Forelimb muscle (tissue), 1 donor: ENCODE measurements at regions not wholly inside any gene's neighbourhood (a gene's known extent, or its start where the extent isn't known, plus 50 kb on each side); places are given as distances from the start of the nearest gene placed in this dataset.
"Not testable (repeated sequence)": the region's sequence is repeated elsewhere in the genome, so short reads cannot be mapped to it uniquely, and the experiment has no call there.

ENCODE experiments used
- DNase-seq: peaks from one replicate; pipeline ENCODE4 v3.0.0-alpha.2; 2013; ENCODE audit warnings: low read depth

DNA sequence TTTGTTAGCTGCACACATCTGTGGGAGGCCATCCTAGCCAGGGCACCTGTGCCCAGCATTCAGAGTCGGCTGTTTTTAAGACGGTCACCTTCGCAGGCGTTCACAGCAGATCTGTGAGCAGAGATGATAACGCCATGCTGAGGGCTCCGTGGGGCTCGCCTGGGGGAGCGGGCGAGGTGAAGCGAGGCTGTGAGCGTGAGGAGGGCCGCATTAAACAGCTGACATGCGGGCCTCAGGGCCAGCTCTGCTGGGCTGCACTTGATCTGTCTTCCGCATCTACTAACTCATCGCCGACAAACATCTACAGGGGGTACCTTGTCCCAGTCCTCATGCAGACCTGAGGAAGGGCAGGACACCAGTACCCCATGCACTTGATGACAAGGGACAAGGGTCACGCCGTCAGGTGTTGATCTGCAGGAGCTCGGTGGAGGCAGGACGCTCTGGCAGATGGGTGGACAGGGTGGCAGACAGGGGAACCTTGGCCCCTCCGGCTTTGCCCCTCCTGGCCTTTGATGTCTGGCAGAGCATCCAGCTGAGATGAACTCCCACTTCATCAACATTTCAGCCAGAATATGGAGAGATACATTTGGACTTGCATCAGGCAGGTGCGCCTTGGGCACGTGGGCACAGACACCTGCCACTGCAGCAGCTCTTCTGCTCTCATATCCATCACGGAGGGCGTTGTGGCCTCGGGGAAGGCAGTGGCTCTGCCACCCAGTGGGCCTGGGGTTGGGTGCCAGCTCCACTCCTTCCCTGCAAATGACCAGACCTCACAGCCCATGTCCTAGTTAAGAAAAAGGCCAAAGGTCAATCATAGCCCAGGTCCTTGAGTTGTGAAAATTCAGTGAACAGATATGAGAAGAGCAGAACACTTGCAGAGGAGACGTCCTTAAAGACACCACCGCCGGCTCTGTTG is 822.9 kb downstream of the BRD1 start:
- no peak for DNase-seq

DNA sequence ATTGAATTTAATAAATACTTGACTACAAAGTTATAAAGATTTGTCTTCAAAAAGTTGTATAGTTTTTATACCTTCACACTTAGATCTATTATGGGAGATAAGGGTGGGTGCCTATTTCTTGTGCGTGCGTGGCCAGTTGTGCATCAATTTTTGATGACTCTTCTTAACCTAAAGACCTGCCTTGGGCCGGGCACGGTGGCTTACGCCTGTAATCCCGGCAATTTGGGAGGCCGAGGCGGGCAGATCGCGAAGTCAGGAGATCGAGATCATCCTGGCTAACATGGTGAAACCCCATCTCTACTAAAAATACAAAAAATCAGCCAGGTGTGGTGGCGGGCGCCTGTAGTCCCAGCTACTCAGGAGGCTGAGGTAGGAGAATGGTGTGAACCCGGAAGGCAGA is 830.1 kb downstream of the BRD1 start:
- DNase-seq = not testable (repeated sequence)

DNA sequence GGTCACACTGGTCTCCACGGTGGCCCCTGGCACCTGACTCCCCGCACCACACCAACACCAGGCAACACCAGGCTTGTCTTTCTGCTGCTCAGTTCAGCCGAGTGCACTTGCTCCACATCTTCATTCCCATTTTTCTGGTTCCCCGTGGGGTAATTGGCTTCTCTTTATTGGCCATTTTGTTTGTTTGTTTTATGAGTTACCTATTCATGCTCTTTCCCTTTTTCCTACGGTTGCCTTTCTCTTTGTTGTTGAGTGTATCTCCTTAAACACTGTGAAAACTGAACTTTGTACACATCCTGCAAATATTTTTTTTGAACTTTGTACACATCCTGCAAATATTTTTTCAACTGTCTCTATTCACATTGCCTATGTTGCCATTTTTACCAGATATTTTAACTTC is 834.0 kb downstream of the BRD1 start:
- DNase-seq = no peak

DNA sequence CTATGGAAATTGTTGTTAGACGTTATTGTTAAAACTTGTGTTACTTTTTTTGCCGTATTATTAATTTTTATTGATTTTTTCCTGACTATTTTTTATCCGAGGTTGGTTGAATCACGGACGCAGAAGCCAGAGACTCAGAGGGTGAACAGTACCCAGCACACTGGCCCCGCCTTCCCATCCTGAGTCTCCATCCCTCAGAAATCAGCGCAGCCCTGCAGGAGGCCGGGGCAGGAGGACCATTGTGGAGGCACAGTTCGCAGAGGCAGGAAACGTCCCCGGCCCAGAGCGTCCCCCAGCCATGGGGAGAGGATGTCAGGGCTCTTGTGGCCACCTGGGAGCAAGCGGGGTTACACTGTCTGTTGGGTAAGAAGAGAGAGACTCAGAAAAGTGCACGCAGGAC is 843.0 kb downstream of the BRD1 start:
- no peak for DNase-seq

DNA sequence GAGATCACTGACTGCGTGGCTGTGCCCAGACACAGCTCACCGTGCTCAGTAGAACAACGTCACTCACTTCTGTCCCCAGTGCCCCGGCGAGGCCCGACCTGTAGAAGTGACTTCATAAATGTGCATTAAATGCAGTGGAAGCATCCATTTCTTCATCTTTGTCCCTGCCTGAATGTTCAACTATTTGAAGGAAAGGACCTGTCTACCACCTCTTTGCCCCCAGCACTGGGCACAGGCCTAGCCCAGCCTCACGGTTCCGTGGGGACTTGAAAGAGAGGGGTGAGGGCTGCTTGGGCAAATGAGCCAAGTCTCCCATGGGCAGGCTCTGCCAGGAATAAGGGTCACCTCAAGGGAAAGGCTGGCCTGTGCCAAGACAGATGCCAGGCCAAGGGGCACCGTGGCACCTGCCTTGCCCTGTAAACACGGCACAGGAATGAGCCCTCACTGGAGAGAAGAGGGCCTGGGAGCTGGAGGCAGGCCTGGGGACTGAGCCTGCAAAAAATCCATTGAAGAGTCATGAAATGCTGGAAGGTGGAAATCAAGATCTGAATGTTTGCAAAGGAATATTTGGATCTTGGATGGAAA is 845.3 kb downstream of the BRD1 start:
- DNase-seq = no peak

DNA sequence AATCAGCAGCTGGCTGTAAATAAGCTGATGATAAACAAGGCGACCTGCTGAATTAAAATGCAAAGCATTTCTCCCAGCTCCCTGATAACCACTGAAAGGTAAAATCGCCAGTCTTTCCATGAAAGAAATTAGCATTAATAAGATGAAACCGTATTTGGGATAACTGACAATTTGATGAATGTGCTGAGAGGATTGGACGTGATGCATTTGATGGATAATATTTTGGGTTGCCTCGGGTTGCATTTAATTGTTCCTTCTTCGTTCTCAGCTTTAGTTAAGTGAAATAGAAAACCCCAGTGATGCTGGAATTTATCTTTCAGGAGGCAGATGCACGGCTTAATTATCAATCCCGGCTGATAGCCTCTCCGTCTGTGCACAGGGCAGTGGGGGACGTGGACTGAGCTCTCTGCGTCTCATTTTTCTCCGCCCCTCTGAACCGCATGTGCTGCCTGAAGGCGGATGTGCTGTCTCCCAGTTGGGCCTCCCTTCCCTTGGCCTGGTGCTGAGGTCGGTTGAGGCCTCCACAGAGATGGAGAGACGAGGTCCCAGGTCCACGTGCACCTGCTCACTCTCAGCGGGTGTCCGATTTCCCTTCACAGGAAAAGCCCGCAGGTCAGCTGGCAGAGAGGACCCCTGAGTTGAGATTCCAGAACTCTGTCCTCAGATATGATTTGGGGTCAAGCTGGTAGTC is 846.2 kb downstream of the BRD1 start:
- DNase-seq = no peak

DNA sequence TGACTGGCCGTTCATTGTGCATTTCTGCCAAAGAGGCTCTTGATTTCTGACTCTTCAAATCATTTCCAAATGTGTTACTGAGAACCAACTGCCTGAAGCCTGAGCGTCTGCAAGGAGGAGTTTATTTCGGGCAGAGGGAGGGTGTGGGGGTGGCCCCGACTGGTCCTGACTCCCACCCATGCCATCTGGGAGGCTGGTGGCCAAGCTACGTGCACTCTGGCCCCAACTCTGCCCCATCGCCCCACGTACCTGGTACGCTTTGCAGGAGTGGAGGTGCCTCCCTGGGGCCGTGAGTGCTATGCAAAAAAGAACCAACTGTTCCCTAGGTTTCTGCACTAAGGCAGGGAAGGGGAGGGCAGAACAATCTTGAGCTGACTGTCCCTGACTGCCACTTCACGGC is 846.8 kb downstream of the BRD1 start:
- DNase-seq = no peak

DNA sequence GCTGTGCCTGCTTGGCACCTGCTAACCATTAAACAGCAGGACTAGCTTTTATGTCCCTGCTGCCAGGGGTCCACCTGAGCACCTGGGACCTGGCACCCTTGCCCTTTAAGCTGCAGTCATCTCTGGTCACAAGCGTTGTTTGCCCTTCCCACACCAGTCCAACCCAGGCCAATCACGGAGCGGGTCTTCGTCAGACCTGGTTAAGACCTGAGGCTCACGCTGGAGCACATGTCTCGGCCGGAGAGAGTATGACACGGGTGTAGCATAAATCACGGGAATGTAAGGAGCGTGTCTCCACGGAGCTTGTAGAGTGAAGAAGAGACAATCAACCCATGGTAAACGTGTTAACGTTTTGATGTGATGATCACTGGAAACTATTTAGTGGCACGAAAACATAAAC is 847.3 kb downstream of the BRD1 start:
- DNase-seq = no peak

DNA sequence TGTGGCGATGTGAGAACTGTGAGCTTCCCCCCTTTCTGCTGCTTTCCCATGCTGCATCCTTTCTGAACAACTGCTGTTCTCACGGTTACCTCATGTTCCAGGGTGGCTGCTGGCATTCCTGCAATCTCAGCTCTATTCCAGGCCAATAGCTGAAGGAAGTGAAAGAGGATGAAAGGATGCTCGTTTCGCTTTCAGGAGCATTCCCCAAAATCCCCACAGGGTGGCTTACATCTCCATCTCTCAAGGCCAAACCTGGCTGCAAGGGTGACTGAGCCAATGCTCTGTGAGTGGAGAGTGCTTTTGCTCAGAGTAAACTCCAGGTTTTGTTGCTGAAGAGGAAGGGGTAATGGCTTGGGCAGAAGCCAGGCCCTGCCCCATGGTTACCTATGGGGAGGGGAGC is 848.2 kb downstream of the BRD1 start:
- DNase-seq = no peak

DNA sequence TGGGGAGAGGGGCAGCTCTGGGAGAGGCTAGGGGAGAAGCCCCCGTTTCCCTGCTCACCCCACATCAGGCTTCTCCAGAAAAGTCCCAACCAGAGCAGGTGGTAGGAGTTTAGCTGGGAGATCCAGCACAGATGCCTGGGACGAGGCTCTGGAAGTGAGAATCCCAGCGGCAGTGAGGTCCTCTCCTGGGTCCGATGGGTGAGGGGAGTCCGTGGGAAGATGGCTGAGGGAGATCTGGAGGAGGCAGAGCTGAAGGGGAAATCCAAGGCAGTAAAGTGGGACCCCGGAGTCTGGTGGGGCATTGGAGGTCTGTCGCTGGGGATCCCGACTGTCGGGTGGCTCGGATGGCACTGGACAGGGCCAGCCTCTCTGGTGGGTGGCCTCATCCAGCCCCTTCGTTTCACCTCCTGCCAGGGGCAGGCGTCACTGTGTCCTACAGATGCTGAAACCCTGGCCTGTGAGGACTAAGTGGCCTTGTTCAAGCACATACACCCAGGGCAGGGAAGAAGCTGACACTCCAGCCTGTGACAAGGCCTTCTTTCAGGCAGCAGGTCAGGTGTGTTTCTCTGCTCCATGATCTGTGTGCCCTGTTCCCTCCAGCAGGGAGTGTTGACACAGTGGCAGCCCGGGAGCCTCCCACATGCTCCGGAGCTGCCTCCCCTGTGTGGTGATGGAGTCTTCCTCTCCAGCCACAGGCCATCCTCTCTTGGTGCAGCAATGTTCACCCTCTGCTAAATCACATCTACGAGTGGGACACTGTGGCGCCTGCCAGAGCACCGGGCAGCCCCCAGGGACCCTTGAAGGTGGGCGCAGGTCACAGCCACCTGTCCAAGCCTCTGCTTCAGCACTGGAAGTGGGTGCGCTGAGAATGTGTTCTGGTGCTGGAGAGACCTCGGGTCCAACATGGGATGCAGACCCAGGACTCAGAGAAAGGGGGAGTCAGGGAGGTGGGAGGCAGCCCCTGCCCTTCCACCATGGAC is 850.8 kb downstream of the BRD1 start:
- no peak for DNase-seq

DNA sequence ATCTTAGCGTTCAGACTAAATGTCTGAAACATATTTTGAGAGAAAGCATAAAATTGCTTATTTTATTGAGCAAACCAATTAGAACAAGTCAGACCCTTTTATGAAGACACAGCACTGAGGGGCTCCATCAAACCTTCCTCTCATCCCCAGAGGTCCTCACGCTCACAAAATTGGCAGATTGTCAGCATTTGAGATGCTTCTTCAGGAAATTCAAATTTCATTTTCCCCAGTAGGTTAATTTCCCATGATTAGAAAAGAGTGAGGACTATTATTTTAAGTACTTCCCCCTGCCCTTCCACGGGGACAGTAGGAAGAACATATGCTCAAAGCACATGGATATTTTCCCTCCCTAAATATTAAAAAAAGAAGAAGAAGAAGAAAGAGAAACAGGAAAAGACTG is 851.8 kb downstream of the BRD1 start:
- DNase-seq = no peak

DNA sequence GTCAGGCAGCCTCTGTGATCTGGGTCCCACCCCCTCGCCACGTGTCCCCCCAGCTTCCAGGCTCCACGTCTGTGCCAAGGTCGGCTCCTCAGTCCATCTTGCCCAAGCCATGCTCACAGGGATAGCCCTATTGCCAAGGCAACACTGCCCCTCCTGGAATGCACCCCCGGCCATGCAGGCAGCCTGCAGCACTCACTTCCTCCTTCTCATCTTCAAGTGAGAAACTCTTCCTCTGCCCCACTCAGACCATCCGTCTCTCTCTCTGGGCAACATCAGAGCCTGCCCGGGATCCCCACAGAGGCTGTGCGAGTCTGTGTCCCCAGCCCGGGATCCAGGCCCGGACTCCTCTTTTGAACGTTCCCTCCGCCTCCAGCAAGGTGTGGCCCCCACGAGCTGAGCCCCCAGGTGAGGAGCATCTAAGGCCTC is 852.3 kb downstream of the BRD1 start:
- no peak for DNase-seq

DNA sequence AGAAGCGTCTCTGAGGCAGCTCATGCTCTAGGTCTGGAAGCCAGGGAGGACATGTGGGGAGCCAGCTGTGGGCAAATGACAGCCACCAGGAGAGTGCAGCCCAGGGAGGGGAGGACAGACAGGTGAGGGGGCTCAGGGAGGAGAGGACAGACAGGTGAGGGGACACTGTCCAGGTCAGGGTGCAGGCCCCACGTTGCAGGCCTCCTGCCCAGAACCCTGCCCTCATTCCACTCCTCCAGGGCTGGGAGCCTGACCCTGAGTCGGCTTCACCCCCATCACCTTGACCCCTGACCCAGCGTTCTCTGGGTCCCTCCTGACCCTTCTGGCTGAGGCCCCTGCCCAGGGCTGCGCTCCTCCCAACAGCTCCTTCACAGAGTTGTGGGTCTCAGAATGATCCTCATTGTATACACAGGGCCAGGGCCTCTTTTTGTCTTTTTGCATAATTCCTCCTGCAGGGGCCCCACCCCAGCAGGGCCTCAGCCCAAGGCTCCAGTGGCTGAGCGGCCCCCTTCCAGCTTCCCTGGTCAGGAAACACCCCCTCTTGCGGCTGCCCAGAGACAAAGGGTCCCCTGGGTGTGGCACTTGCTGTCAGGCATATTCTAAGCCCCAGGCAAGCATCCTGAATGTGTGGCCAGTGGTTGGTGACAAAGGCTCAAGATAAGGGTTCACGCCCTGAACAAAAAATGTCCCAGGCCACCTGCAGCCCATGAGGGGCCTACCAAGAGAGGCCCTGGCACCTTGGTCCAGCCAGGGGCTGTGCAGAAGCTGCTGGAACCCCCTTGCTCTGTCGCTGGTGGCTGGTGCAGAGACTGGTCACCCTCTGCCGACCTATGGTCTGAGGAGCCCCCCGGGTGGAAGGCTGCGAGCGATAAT is 853.0 kb downstream of the BRD1 start:
- no peak for DNase-seq

DNA sequence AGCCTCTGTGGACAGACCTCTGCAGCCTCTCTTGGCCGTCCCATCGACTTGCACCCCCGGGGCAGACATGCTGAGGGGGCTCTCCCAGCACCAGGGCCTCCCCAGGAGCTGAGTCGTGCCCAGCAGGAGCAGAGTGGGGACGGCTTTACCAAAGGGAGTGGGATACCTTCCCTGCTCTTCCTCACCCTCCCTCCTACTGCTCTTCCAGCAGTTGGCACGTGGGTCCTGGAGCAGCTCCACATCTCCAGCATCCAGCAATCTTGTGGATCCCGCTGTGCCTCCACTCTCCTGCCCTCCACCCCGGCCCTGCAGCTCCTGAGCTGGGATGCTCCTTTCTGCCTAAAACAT is 854.0 kb downstream of the BRD1 start:
- DNase-seq = no peak

DNA sequence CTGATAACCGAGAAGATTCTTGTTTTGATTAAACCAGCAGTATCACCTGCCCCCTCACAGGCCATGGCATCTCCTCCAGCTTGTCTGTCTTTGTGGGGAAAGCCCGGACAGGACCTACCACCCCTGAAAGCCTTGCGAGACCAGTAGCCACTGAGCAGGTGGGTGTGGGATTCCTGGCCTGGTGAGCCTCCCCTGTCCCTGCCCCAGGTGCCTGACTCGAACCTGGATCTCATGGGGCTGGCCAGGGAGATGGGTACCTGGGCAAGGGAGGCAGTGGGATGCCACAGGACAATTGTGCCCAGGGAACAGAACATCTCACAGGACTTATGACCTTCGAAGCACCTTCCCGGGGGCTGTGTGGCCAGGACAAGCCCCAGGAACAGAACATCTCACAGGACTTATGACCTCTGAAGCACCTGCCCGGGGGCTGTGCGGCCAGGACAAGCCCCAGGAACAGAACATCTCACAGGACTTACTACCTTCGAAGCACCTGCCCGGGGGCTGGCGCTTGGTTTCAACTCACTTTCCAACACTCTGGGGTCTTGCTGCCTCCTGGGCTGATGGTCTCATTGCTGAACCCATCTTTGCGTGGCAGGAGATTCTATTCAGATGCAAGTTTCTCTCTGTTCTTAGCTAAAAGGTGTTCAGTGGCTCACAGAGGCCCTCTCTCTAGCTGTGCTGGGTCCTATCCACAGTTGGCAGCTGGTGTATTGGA is 854.5 kb downstream of the BRD1 start:
- DNase-seq = no peak

DNA sequence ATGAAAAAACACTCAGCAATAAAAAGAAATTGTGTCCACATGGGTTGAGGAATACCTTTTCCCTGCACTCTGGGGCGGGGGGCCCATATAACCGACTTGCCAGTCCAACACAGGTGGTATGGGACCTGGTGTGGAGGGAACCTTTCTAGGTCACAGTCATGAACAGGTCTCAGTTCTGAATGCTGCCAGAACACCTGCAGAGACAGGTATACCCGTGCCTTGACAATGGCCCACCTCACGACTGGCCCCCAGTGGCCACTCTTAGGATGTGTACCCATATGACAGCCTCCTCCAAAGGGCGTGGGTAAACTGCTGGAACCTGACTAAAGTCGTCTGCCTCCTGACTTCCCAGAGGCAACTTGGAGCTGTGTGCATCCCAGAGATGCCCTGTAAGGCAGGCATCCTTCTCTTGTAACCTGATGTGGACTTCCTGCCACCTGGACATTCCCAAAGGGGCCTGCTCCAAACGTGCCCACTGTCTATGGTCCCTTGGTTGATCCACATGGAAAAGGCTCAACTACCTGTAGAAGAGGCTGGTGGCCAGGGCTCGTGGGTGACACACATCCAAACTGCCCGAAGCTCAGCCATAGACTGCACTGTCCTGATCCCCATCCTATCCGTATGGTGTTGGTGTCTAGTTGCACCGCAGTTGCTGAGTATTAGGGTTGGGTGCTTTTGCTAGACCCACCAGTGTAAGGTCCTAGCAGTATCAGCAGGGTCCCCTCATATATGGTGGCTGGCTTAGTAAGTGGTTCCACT is 859.3 kb downstream of the BRD1 start:
- no peak for DNase-seq

DNA sequence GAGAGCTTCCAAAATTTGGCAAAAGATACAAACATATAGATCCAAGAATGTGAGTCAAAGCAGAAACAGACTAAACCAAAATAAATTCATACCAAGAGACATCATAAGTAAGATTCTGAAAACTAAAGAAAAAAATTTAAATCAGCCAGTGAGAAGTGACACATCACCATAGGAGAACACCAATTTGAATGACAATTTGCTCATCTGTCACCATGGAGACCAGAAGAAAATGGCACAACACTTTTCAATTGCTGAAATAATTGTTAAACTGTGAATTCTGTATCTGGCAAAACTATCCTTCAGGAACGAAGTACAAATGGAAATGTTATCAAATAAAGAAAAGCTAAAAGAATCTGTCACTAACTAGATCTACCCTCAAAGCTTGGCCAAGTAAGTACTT is 864.3 kb downstream of the BRD1 start:
- no peak for DNase-seq

DNA sequence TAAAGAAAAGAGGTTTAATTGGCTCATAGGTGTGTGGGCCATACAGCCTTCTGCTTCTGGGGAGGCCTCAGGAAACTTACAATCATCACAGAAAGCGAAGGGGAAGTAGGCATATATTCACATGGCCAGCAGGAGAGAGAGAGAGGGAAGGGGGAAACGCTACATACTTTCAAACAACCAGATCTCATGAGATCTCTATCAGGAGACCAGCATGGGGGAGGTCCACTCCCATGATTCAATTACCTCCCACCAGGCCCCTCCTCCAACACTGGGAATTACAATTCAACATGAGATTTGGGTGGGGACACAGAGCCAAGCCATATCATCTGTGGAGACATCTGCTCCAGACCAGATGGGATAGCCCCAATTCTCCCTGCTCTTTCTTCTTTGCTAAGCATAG is 866.0 kb downstream of the BRD1 start:
- no peak for DNase-seq

DNA sequence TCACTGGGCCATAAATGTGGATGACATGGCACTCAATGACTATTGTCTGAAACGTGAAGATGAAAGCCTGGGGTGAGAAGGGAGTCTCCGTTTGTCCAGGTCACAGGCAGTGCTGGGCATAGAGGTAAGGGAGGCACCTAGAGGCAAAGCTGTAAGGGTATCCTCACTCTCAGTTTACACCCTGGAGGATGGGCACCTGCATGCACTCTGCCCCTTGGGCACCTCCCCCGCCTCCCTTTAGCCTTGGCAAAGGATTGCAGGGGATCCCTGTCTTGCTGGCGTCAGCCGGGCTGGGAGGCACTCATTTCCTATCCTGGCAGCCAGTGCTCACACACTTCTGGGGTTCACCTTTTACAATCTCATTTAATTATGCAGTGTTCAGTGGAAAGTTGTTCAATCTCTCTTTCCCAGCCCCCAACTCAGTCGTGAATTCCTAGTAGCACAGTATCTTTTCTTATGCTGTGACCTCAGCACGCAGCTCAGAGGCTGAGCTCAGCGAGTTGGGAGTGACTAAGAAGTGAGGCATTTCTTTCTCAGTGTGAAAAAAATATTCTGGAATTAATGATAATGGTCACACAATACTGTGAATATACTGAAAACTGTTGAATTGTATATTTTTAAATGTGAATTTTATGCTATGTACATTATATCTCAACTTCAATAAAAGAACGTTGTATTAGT is 866.6 kb downstream of the BRD1 start:
- DNase-seq = no peak
